ENCODE measurements at regions not wholly inside any gene's neighbourhood (a gene's known extent, or its start where the extent isn't known, plus 50 kb on each side); places are given as distances from the start of the nearest gene placed in this dataset.

- Histone ChIP-seq H3K23ac (ENCODE audit: low read depth, low read length, poor library complexity) (no peak overlapping the region), H3K9me3 (replicated peaks in 1 of 2; ENCODE audit: control insufficient read depth in 2 of 2, insufficient read depth in 1 of 2, low read depth in 1 of 2, low read length in 2 of 2) (no peaks in the 10 kb centered on the region), H3K4me2 (ENCODE audit: insufficient read depth, low read length, poor library complexity, severe bottlenecking) (no peak overlapping the region), H3K9ac (ENCODE audit: low read depth, low read length, poor library complexity) (no peak overlapping the region), H2BK5ac (ENCODE audit: low read length) (no peak overlapping the region), H4K91ac (ENCODE audit: low read depth, low read length, poor library complexity) (no peak overlapping the region), H2AFZ (ENCODE audit: low read length) (peak overlapping the region; percentile 78), H2AK5ac (ENCODE audit: low read depth, low read length) (no peak overlapping the region), H2BK120ac (ENCODE audit: low read depth, low read length) (no peak overlapping the region), H3K14ac (ENCODE audit: low read length) (no peak overlapping the region), H3K27ac (replicated peaks; ENCODE audit: low read length) (peak overlapping the region; percentile 50), H3K79me1 (ENCODE audit: low read depth, low read length) (no peaks in the 10 kb centered on the region), H3K18ac (ENCODE audit: low read length) (no peak overlapping the region), H2BK15ac (ENCODE audit: low read length) (no peak overlapping the region), H2BK12ac (ENCODE audit: low read length) (no peak overlapping the region), H4K8ac (ENCODE audit: low read depth, low read length) (no peak overlapping the region), H3K36me3 (replicated peaks in 1 of 2; ENCODE audit: control insufficient read depth in 2 of 2, insufficient read depth in 2 of 2, low read length in 2 of 2) (no peaks in the 10 kb centered on the region), H3K4ac (ENCODE audit: low read length) (no peak overlapping the region), H3K4me1 (ENCODE audit: control insufficient read depth in 2 of 2, insufficient read depth in 1 of 2, low read depth in 1 of 2, low read length in 2 of 2) (peaks cover 0 to 7% of the 10 kb centered on the region in 2 donors), H3K4me3 (ENCODE audit: low read length in 2 of 2) (no peak overlapping the region), H3K27me3 (ENCODE audit: control insufficient read depth in 3 of 3, insufficient read depth in 3 of 3, low read depth in 1 of 3, low read length in 3 of 3) (no peaks in the 10 kb centered on the region)
- no peak for DNase-seq (ENCODE audit: low spot score)
- WGBS, 2 donors (ENCODE audit: extremely low coverage in 2 of 2, insufficient read length in 2 of 2, insufficient replicate concordance in 1 of 2): no CpG with 5 or more reads among the region's 4 CpGs
These were observed 160.9 kb upstream of the PIK3R1 start for GRCh38 chr5:68054638-68055037.

- no peaks in the 10 kb centered on the region for H3K79me1 ChIP-seq (ENCODE audit: low read depth, low read length)
- H3K4me1 ChIP-seq (ENCODE audit: control insufficient read depth in 2 of 2, insufficient read depth in 1 of 2, low read depth in 1 of 2, low read length in 2 of 2): peaks cover 0 to 7% of the 10 kb centered on the region in 2 donors
- H3K27me3 ChIP-seq (ENCODE audit: control insufficient read depth in 3 of 3, insufficient read depth in 3 of 3, low read depth in 1 of 3, low read length in 3 of 3): no peaks in the 10 kb centered on the region
- H3K36me3 ChIP-seq (replicated peaks in 1 of 2; ENCODE audit: control insufficient read depth in 2 of 2, insufficient read depth in 2 of 2, low read length in 2 of 2): no peaks in the 10 kb centered on the region
- no peak overlapping the region for H3K14ac ChIP-seq (ENCODE audit: low read length)
- H3K4me3 ChIP-seq (ENCODE audit: low read length in 2 of 2): no peak overlapping the region
- no peak overlapping the region for H2BK15ac ChIP-seq (ENCODE audit: low read length)
- H4K8ac ChIP-seq (ENCODE audit: low read depth, low read length): no peak overlapping the region
- DNase-seq (ENCODE audit: low spot score): no peak
- H3K18ac ChIP-seq (ENCODE audit: low read length): no peak overlapping the region
- H3K9me3 ChIP-seq (replicated peaks in 1 of 2; ENCODE audit: control insufficient read depth in 2 of 2, insufficient read depth in 1 of 2, low read depth in 1 of 2, low read length in 2 of 2): peaks cover 1 to 4% of the 10 kb centered on the region in 2 donors
- H3K4ac ChIP-seq (ENCODE audit: low read length): no peak overlapping the region
- H4K91ac ChIP-seq (ENCODE audit: low read depth, low read length, poor library complexity): no peak overlapping the region
- no peak overlapping the region for H3K9ac ChIP-seq (ENCODE audit: low read depth, low read length, poor library complexity)
- no peak overlapping the region for H2BK5ac ChIP-seq (ENCODE audit: low read length)
- H3K4me2 ChIP-seq (ENCODE audit: insufficient read depth, low read length, poor library complexity, severe bottlenecking): no peak overlapping the region
- H2BK12ac ChIP-seq (ENCODE audit: low read length): no peak overlapping the region
- no peak overlapping the region for H2AK5ac ChIP-seq (ENCODE audit: low read depth, low read length)
- no peak overlapping the region for H3K23ac ChIP-seq (ENCODE audit: low read depth, low read length, poor library complexity)
- no peak overlapping the region for H2BK120ac ChIP-seq (ENCODE audit: low read depth, low read length)
- H3K27ac ChIP-seq (replicated peaks; ENCODE audit: low read length): no peak overlapping the region
- H2AFZ ChIP-seq (ENCODE audit: low read length): no peak overlapping the region
These were observed 162.4 kb upstream of the PIK3R1 start for GRCh38 chr5:68053202-68053601.

- no peak for DNase-seq (ENCODE audit: low spot score)
- Histone ChIP-seq H2BK12ac (ENCODE audit: low read length) (no peak overlapping the region), H3K4me3 (ENCODE audit: low read length in 2 of 2) (no peak overlapping the region), H2AFZ (ENCODE audit: low read length) (no peak overlapping the region), H2AK5ac (ENCODE audit: low read depth, low read length) (no peak overlapping the region), H3K9ac (ENCODE audit: low read depth, low read length, poor library complexity) (no peak overlapping the region), H3K9me3 (replicated peaks in 1 of 2; ENCODE audit: control insufficient read depth in 2 of 2, insufficient read depth in 1 of 2, low read depth in 1 of 2, low read length in 2 of 2) (peaks cover 1 to 9% of the 10 kb centered on the region in 2 donors), H2BK15ac (ENCODE audit: low read length) (no peak overlapping the region), H2BK5ac (ENCODE audit: low read length) (no peak overlapping the region), H3K23ac (ENCODE audit: low read depth, low read length, poor library complexity) (no peak overlapping the region), H3K79me1 (ENCODE audit: low read depth, low read length) (no peaks in the 10 kb centered on the region), H3K36me3 (replicated peaks in 1 of 2; ENCODE audit: control insufficient read depth in 2 of 2, insufficient read depth in 2 of 2, low read length in 2 of 2) (no peaks in the 10 kb centered on the region), H3K4me2 (ENCODE audit: insufficient read depth, low read length, poor library complexity, severe bottlenecking) (no peak overlapping the region), H4K91ac (ENCODE audit: low read depth, low read length, poor library complexity) (no peak overlapping the region), H2BK120ac (ENCODE audit: low read depth, low read length) (no peak overlapping the region), H3K27me3 (ENCODE audit: control insufficient read depth in 3 of 3, insufficient read depth in 3 of 3, low read depth in 1 of 3, low read length in 3 of 3) (no peaks in the 10 kb centered on the region), H3K27ac (replicated peaks; ENCODE audit: low read length) (no peak overlapping the region), H4K8ac (ENCODE audit: low read depth, low read length) (no peak overlapping the region), H3K4me1 (ENCODE audit: control insufficient read depth in 2 of 2, insufficient read depth in 1 of 2, low read depth in 1 of 2, low read length in 2 of 2) (peaks cover 0 to under 1% of the 10 kb centered on the region in 2 donors), H3K18ac (ENCODE audit: low read length) (no peak overlapping the region), H3K4ac (ENCODE audit: low read length) (no peak overlapping the region), H3K14ac (ENCODE audit: low read length) (no peak overlapping the region)
- WGBS, 2 donors (ENCODE audit: extremely low coverage in 2 of 2, insufficient read length in 2 of 2, insufficient replicate concordance in 1 of 2): no CpG with 5 or more reads among the region's 8 CpGs
These were observed 166.4 kb upstream of the PIK3R1 start for GRCh38 chr5:68049053-68049713.

- no peak for DNase-seq (ENCODE audit: low spot score)
- no peak overlapping the region for H2AFZ ChIP-seq (ENCODE audit: low read length)
- no peak overlapping the region for H2AK5ac ChIP-seq (ENCODE audit: low read depth, low read length)
- H2BK12ac ChIP-seq (ENCODE audit: low read length): no peak overlapping the region
- no CpG with 5 or more reads among the region's 3 CpGs for WGBS, 2 donors (ENCODE audit: extremely low coverage in 2 of 2, insufficient read length in 2 of 2, insufficient replicate concordance in 1 of 2)
- no peak overlapping the region for H4K8ac ChIP-seq (ENCODE audit: low read depth, low read length)
- H3K4me1 ChIP-seq (ENCODE audit: control insufficient read depth in 2 of 2, insufficient read depth in 1 of 2, low read depth in 1 of 2, low read length in 2 of 2): no peaks in the 10 kb centered on the region
- H3K9me3 ChIP-seq (replicated peaks in 1 of 2; ENCODE audit: control insufficient read depth in 2 of 2, insufficient read depth in 1 of 2, low read depth in 1 of 2, low read length in 2 of 2): peaks cover 1 to 9% of the 10 kb centered on the region in 2 donors
- no peak overlapping the region for H2BK5ac ChIP-seq (ENCODE audit: low read length)
- no peak overlapping the region for H3K14ac ChIP-seq (ENCODE audit: low read length)
- no peaks in the 10 kb centered on the region for H3K27me3 ChIP-seq (ENCODE audit: control insufficient read depth in 3 of 3, insufficient read depth in 3 of 3, low read depth in 1 of 3, low read length in 3 of 3)
- H4K91ac ChIP-seq (ENCODE audit: low read depth, low read length, poor library complexity): no peak overlapping the region
- H3K9ac ChIP-seq (ENCODE audit: low read depth, low read length, poor library complexity): no peak overlapping the region
- no peak overlapping the region for H3K4me2 ChIP-seq (ENCODE audit: insufficient read depth, low read length, poor library complexity, severe bottlenecking)
- H2BK120ac ChIP-seq (ENCODE audit: low read depth, low read length): no peak overlapping the region
- H3K79me1 ChIP-seq (ENCODE audit: low read depth, low read length): no peaks in the 10 kb centered on the region
- H3K4me3 ChIP-seq (ENCODE audit: low read length in 2 of 2): no peak overlapping the region
- H3K23ac ChIP-seq (ENCODE audit: low read depth, low read length, poor library complexity): no peak overlapping the region
- H3K36me3 ChIP-seq (replicated peaks in 1 of 2; ENCODE audit: control insufficient read depth in 2 of 2, insufficient read depth in 2 of 2, low read length in 2 of 2): no peaks in the 10 kb centered on the region
- H3K18ac ChIP-seq (ENCODE audit: low read length): no peak overlapping the region
- H3K4ac ChIP-seq (ENCODE audit: low read length): no peak overlapping the region
- H2BK15ac ChIP-seq (ENCODE audit: low read length): no peak overlapping the region
- no peak overlapping the region for H3K27ac ChIP-seq (replicated peaks; ENCODE audit: low read length)
These were observed 167.0 kb upstream of the PIK3R1 start for GRCh38 chr5:68048516-68048915.
